IPS DF 6.9 (cell line): ENCODE measurements at regions not wholly inside any gene's neighbourhood (a gene's known extent, or its start where the extent isn't known, plus 50 kb on each side); places are given as distances from the start of the nearest gene placed in this dataset.

Source experiments
- DNase-seq: peaks from one replicate; pipeline ENCODE4 v3.0.0-alpha.2; 2013; ENCODE audit warnings: low read depth, low spot score
- H3K27ac ChIP-seq: one replicate; pipeline ENCODE4 v1.5.1; 2013; ENCODE audit warnings: low read length, control low read depth
- H3K27me3 ChIP-seq: 2 replicates; pipeline ENCODE4 v1.6.1; 2013; ENCODE audit warnings: mild to moderate bottlenecking, low read length; ENCODE audit not compliant: control insufficient read depth, insufficient read depth
- H3K36me3 ChIP-seq: 2 replicates; pipeline ENCODE4 v1.6.1; 2013; ENCODE audit warnings: low read length; ENCODE audit not compliant: control insufficient read depth, insufficient read depth
- H3K4me1 ChIP-seq: 2 replicates; pipeline ENCODE4 v1.6.1; 2013; ENCODE audit warnings: low read length; ENCODE audit not compliant: control insufficient read depth, insufficient read depth
- H3K4me3 ChIP-seq: 2 replicates; pipeline ENCODE4 v1.5.1; 2013; ENCODE audit warnings: mild to moderate bottlenecking, low read length
- H3K9me3 ChIP-seq: 2 replicates; pipeline ENCODE4 v1.6.1; 2013; ENCODE audit warnings: low read length, inconsistent platforms; ENCODE audit not compliant: control insufficient read depth, insufficient read depth
- WGBS: extraction: QIAGEN DNeasy Blood & Tissue Kit; methylation state at CpG from one replicate; pipeline ENCODE4 v1.1.7; 2013; ENCODE audit warnings: mixed read lengths, missing lambda C conversion rate; ENCODE audit not compliant: insufficient read length, insufficient coverage; 5-methylcytosine and 5-hydroxymethylcytosine counted together

DNA sequence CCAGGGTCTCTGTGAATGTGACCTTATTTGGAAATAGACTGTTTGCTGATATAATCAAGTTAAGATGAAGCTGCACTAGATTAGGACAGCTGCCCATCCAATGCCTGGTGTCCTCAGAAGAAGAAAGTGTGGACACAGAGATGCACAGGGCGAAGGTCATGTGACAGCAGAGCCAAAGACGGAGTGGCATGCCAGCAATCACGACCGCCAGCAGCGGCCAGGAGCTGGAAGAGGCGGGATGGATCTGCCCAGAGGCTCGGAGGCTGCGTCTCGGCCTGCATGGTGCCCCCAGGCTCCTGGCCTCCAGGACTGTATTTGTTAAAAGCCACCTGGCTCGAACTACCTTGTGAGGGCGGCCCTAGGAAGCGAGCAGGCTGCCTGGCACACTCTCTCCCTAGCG is 76.5 kb downstream of the RFLNA start:
- no CpG with 5 or more reads among the region's 13 CpGs for WGBS
- H3K27ac ChIP-seq, result no peak overlapping the region
- no peaks in the 10 kb centered on the region for H3K9me3 ChIP-seq
- peaks cover 28% of the 10 kb centered on the region for H3K36me3 ChIP-seq
- H3K4me1 ChIP-seq, result no peaks in the 10 kb centered on the region; the same call in 1 of the 2 replicates
- no peak overlapping the region for H3K4me3 ChIP-seq
- H3K27me3 ChIP-seq, result no peaks in the 10 kb centered on the region
- no peak for DNase-seq

- Histone ChIP-seq H3K27ac (no peak overlapping the region), H3K4me3 (no peak overlapping the region), H3K9me3 (no peaks in the 10 kb centered on the region), H3K27me3 (no peaks in the 10 kb centered on the region), H3K4me1 (no peaks in the 10 kb centered on the region; the same call in 1 of the 2 replicates), H3K36me3 (peaks cover 27% of the 10 kb centered on the region)
- no peak for DNase-seq
- WGBS, result no CpG with 5 or more reads among the region's 7 CpGs
Measured at GRCh38 chr12:124370851-124371250, 76.0 kb downstream of the RFLNA start.

- Histone ChIP-seq H3K4me3 (no peak overlapping the region; the same call in 1 of the 2 replicates), H3K36me3 (peaks cover 25% of the 10 kb centered on the region), H3K27me3 (no peaks in the 10 kb centered on the region), H3K27ac (no peak overlapping the region), H3K4me1 (no peaks in the 10 kb centered on the region; the same call in 1 of the 2 replicates), H3K9me3 (no peaks in the 10 kb centered on the region)
- no CpG with 5 or more reads among the region's 7 CpGs for WGBS
- no peak for DNase-seq
Measured at GRCh38 chr12:124370384-124370783, 75.5 kb downstream of the RFLNA start.

GRCh38 chr12:124369827-124370378 is 75.0 kb downstream of the RFLNA start:
- no peak overlapping the region for H3K4me3 ChIP-seq
- H3K27me3 ChIP-seq, result no peaks in the 10 kb centered on the region
- H3K4me1 ChIP-seq, result no peaks in the 10 kb centered on the region; the same call in 1 of the 2 replicates
- no peaks in the 10 kb centered on the region for H3K9me3 ChIP-seq
- H3K36me3 ChIP-seq, result peaks cover 28% of the 10 kb centered on the region
- no peak overlapping the region for H3K27ac ChIP-seq
- no CpG with 5 or more reads among the region's 20 CpGs for WGBS
- no peak for DNase-seq

DNA sequence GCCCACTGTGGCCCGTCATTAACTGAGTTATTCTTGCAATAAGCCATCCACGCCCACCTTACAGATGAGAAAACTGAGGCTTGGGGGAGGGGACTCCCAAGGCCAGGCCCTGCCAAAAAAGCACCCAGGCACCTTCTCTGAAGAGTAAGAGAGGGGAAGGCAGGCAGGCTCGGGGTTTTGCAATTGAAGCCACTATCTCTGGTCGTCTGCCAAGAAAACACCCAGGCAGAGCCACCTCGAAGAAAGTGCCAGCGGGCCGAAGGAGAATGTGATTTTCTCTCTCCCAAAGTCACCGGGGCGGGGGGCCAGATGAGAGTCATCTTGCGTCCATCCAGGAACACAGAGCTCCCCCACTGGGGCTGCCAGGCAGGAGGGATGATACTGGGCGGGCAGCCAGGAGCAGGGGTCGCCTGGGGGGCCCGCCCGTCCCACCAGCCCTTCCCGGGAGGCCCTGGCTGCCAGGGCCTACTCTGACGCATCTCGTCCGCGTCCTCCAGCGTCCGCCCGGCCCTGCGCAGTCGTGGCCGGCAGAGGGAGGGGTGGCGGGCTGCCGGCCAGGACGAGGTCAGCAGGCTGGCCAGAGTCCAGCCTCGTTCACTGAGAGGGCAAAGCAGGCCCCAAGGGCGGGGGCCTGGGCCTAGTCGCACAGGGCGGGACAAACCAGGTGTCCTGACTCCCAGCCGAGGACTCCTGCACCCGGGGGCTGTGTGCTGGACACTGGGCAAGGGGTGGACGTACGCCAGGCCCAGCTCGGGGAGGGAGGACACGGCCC is 74.3 kb downstream of the RFLNA start:
- no peaks in the 10 kb centered on the region; the same call in 1 of the 2 replicates for H3K4me1 ChIP-seq
- no peaks in the 10 kb centered on the region for H3K27me3 ChIP-seq
- H3K4me3 ChIP-seq, result no peak overlapping the region
- H3K27ac ChIP-seq, result no peak overlapping the region
- DNase-seq, result no peak
- peaks cover 28% of the 10 kb centered on the region for H3K36me3 ChIP-seq
- no peaks in the 10 kb centered on the region for H3K9me3 ChIP-seq
- WGBS, result no CpG with 5 or more reads among the region's 38 CpGs

- H3K4me3 ChIP-seq, result no peak overlapping the region
- peaks cover 28% of the 10 kb centered on the region for H3K36me3 ChIP-seq
- WGBS, result no CpG with 5 or more reads among the region's 10 CpGs
- no peak overlapping the region for H3K27ac ChIP-seq
- DNase-seq, result no peak
- H3K9me3 ChIP-seq, result no peaks in the 10 kb centered on the region
- no peaks in the 10 kb centered on the region for H3K27me3 ChIP-seq
- no peaks in the 10 kb centered on the region; the same call in 1 of the 2 replicates for H3K4me1 ChIP-seq
Measured at GRCh38 chr12:124368421-124369032, 73.6 kb downstream of the RFLNA start.

GRCh38 chr12:124365726-124366430 is 71.0 kb downstream of the RFLNA start:
- WGBS, result no CpG with 5 or more reads among the region's 23 CpGs
- no peak overlapping the region for H3K27ac ChIP-seq
- H3K36me3 ChIP-seq, result peaks cover 16% of the 10 kb centered on the region
- H3K4me1 ChIP-seq, result no peaks in the 10 kb centered on the region; the same call in 1 of the 2 replicates
- H3K4me3 ChIP-seq, result no peak overlapping the region
- no peaks in the 10 kb centered on the region for H3K9me3 ChIP-seq
- no peak for DNase-seq
- H3K27me3 ChIP-seq, result no peaks in the 10 kb centered on the region
